Gastrocnemius medialis (tissue), 4 donors: ENCODE measurements at regions not wholly inside any gene's neighbourhood (a gene's known extent, or its start where the extent isn't known, plus 50 kb on each side); places are given as distances from the start of the nearest gene placed in this dataset.

Experiments used
- CTCF ChIP-seq, 5 experiments: fragments of 450-650 bp in 3 of 5; fragments of 200-600 bp in 2 of 5; sonication (generic) in 2 of 5; IDR thresholded peaks in 4 of 5; conservative IDR thresholded peaks in 1 of 5; 1 replicate in 4 of 5; 2 replicates in 1 of 5; pipeline ENCODE4 v1.5.1; 2016 to 2019; ENCODE audit warnings: antibody characterized with exemption in 5 of 5, mild to moderate bottlenecking in 3 of 5, moderate library complexity in 3 of 5
- POLR2A ChIP-seq, 2 donors: fragments of 450-650 bp; IDR thresholded peaks; one replicate each; pipeline ENCODE4 v1.6.1; 2017; ENCODE audit warnings: antibody characterized with exemption in 2 of 2, mild to moderate bottlenecking in 2 of 2, moderate library complexity in 2 of 2

- TF ChIP-seq CTCF (IDR thresholded peaks at IDR 0.05 in 4 of 5, conservative IDR thresholded peaks at IDR 0.05 in 1 of 5) = no peak
- no peak for TF ChIP-seq POLR2A (IDR thresholded peaks at IDR 0.05)
Measured at GRCh38 chr5:6225121-6225607, 153.2 kb downstream of the MED10 start.
